ENCODE measurements at regions not wholly inside any gene's neighbourhood (a gene's known extent, or its start where the extent isn't known, plus 50 kb on each side); places are given as distances from the start of the nearest gene placed in this dataset.
"Not testable (repeated sequence)": the region's sequence is repeated elsewhere in the genome, so short reads cannot be mapped to it uniquely, and the experiment has no call there.

DNA sequence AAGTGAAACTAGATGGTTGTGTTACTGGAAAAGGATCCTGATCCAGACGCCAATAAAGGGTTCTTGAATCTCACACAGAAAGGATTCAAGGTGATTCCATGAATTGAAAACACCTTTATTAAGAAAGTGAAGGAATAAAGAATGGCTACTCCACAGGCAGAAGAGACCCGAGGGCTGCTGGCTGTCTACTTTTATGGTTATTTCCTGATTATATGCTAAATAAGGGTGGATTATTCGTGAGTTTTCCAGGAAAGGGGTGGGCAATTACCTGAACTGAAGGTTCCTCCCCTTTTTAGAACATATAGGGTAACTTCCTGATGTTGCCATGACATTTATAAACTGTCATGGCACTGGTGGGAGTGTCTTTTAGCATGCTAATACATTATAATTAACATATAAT lies 50.9 kb upstream of the WARS2 start:
- no peak for DNase-seq (ENCODE audit: low read depth)

GRCh38 chr1:119204197-119204960 lies 63.9 kb upstream of the WARS2 start:
- DNase-seq (ENCODE audit: low read depth), result no peak

DNA sequence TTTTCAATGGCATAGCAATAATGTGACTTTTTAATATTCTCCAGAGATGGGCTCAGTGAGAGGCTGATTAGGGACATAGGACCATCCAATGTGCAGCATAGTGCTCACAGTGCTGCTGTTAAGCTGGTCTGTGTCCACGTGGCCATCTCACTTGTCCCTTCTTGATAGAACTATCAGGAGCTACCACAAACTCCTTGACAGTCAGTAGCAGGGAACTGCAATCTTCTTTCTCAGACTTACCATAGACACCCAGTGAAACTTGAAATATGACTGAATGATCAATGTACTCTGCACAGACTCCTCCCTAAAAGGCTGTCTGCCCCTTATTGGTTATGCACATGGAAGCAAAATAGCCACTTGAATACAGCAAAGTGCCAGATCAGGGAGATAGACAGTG lies 64.5 kb upstream of the WARS2 start:
- no peak for DNase-seq (ENCODE audit: low read depth)

- no peak for DNase-seq (ENCODE audit: low read depth)
Measured at GRCh38 chr1:119209061-119209460, 68.6 kb upstream of the WARS2 start.

GRCh38 chr1:119209596-119210295 lies 69.3 kb upstream of the WARS2 start:
- peak; percentile 60 for DNase-seq (ENCODE audit: low read depth)

- no peak for DNase-seq (ENCODE audit: low read depth)
Measured at GRCh38 chr1:119210296-119210649, 69.8 kb upstream of the WARS2 start.

DNA sequence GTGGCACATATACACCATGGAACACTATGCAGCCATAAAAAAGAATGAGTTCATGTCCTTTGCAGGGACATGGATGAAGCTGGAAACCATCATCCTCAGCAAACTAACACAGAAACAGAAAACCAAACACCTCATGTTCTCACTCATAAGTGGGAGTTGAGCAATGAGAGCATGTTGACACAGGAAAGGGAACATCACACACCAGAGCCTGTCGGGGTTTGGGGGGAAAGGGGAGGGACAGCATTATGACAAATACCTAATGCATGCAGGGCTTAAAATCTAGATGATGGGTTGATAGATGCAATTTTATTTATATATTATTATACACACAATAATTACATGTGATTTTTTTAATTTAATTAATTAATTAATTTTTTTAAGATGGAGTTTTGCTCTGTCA lies 72.8 kb upstream of the WARS2 start:
- not testable (repeated sequence) for DNase-seq (ENCODE audit: low read depth)

DNA sequence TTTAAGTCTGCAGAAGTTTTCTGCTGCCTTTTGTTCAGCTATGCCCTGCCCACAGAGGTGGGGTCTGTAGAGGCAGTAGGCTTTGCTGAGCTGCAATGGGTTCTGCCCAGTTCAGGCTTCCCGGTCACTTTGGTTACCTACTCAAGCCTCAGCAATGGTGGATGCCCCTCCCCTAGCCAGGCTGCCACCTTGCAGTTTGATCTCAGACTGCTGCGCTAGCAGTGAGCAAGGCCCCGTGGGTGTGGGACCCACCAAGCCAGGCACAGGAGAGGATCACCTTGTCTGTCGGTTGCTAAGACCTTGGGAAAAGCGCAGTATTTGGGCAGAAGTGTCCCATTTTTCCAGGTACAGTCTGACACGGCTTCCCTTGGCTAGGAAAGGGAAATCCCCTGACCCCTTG lies 74.5 kb upstream of the WARS2 start:
- DNase-seq (ENCODE audit: low read depth), result not testable (repeated sequence)

- no peak for DNase-seq (ENCODE audit: low read depth)
Measured at GRCh38 chr1:119217309-119217828, 76.9 kb upstream of the WARS2 start.

- no peak for DNase-seq (ENCODE audit: low read depth)
Measured at GRCh38 chr1:119219711-119220110, 79.3 kb upstream of the WARS2 start.

DNA sequence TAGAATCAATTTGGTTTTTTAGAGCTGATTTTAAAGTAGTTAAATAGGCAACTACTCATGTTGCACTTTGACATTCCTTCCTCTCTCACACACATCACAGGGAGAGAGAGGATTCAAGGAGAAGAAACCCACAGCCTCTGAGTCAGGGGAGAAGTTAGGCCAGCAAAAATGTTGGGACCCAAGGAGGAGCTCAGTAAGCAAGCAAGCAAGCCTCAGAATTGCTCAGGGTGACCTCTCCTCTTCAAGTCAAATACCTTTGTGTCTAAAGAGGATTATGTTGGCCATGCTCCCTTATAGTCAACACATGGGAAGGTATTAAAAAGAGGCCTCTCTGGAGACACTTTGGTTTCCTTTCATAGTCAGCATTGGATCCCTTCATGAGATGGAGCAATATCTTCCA lies 80.5 kb upstream of the WARS2 start:
- DNase-seq (ENCODE audit: low read depth), result no peak

- no peak for DNase-seq (ENCODE audit: low read depth)
Measured at GRCh38 chr1:119222271-119222670, 81.8 kb upstream of the WARS2 start.

DNA sequence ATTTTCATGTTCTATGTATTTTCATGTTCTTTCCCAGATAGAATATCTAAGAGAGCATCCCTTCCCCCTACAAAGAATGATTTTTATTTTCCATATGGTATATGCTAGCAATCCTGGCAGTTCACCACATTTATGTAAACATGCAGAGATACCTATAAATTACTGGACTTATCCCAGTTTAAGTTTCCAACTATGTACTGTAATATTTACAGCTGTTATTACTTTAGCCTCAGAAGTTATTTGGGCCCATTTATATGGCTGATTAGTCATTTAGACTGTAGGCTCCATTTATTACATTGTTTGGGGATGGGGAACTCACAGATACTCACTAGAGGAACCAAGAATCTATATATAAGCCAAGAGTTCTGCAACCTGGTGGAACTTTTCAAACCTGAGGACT lies 84.8 kb upstream of the WARS2 start:
- no peak for DNase-seq (ENCODE audit: low read depth)

- no peak for DNase-seq (ENCODE audit: low read depth)
Measured at GRCh38 chr1:119225831-119226230, 85.4 kb upstream of the WARS2 start.

DNA sequence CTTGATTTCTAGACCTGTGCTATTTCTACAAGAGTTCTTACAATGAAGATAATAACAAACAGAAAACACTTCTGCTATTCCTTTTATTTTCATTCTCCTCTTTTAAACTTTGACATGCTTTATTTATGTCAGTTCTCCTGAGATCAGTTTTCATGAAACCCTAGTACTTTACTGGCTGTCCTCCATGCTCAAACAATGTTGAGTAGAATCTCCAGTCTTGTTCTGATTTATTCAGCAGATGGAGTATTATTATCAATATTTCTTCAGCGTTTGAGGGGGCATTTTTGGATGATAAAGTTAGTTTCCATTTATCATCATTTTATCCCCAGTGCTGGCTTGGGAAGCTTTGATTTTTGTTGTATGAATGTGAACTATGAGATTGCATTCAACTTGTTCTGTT lies 85.9 kb upstream of the WARS2 start:
- DNase-seq (ENCODE audit: low read depth), result peak; percentile 59

DNA sequence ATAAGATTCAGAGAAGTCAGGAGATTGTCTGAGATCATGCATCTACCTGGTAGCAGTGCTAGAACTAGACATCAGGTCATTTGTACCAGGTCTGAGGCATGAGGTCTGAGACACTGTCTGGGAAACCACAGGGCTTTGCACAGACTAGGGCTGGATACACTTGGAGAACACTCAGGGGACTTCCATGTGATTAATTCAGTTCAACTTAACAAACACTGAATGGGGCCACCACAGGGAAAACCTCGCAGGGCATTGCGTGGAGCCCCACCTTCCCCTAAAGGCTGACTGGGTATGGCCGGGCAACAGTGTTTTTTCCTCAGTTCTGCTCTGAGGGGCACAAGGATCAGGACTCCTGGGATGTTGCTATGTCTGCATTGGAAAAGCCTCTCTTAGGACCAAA lies 86.5 kb upstream of the WARS2 start:
- no peak for DNase-seq (ENCODE audit: low read depth)

GRCh38 chr1:119227456-119227855 lies 87.0 kb upstream of the WARS2 start:
- no peak for DNase-seq (ENCODE audit: low read depth)

GRCh38 chr1:119228335-119229080 lies 88.1 kb upstream of the WARS2 start:
- DNase-seq (ENCODE audit: low read depth), result no peak

DNA sequence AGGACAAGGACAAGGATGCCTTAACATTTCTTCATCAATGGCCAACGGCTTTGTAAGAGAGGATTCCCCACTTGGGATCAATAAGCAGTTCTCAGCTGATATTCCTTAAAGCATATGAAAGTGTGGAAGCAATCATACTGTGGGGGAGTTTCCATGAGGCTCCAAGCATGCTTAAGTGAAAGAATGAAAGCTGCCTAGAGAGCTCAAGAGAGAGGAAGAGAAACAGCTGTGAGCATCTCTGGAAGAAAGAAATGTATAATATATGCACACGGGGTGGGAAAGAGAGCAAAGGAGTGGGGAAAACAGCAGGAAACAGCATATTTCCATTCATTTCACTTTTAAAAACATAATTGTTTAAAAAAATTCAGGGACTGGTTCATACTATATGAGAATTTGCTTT lies 94.7 kb upstream of the WARS2 start:
- no peak for DNase-seq (ENCODE audit: low read depth)

DNA sequence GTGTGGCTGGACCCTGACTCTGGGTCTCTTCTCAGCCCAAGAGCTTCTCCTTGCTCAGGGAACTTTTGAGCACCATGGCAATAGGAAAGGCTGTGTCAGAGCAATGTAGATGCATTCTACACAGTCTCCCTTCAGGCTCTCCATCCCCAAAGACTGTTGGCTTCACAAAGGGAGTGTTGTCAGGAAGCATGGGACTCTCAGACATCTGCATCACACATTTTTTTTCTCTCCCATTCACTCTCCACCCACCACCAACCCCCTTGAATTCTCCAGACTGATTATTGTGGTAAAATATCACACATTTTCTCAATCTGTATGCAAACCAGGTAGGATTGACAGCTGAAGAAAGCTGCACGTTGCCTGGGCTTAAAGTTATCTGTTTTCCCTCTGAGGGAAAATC lies 105.4 kb upstream of the WARS2 start:
- DNase-seq (ENCODE audit: low read depth), result no peak

GRCh38 chr1:119249283-119249682 lies 108.8 kb upstream of the WARS2 start:
- DNase-seq (ENCODE audit: low read depth), result no peak

DNA sequence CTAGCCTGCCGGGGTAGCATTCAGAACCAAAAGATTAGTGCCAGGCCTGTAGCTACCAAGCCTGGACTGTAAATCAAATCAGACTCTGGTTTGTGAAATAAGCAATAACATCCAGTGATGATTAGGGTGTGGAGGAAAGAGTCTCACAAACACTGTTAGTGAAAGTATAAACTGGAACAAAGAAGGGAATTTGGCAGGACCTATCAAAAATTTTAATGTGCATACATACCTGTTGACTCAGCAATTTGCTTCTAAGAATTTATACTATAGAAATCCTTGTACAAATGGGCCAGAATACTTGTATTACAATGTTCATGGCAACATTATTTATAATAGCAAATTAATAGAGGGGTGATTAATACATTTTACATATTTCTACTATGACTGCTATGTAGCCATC lies 109.8 kb upstream of the WARS2 start:
- DNase-seq (ENCODE audit: low read depth), result no peak

- no peak for DNase-seq (ENCODE audit: low read depth)
Measured at GRCh38 chr1:119251751-119252150, 111.3 kb upstream of the WARS2 start.

All from forelimb muscle (tissue), 1 donor.